SW 1271 (cell line): ENCODE measurements at regions not wholly inside any gene's neighbourhood (a gene's known extent, or its start where the extent isn't known, plus 50 kb on each side); places are given as distances from the start of the nearest gene placed in this dataset.

Experiments used
- DNase-seq, 2 experiments: peaks; one replicate each; lab custom pipeline; 2025; lab: John Stamatoyannopoulos, UW

- DNase-seq, result no peak
Observed at GRCh38 chr19:29323440-29324290, 110.7 kb upstream of the UQCRFS1 start.

DNA sequence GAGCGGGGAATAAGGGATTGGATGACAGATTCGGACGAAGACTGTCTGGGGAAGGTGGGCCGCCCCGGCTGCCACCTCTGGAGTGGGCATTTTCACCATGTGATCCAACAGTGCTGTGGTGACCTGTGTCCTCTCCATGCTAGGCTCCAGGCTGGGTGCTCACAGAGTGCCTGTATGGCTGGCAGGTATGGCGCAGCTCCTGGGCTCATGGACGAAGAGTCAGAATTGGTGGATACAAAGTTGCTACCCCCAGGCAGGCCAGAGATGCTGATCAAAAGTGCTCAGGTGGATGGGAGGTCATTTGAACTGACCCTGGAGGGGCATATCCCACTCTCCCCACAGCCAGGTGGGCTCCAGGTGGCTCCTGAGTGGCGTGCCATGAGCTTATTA, 111.3 kb upstream of the UQCRFS1 start:
- no peak for DNase-seq

GRCh38 chr19:29324717-29325116, 111.8 kb upstream of the UQCRFS1 start:
- no peak for DNase-seq

DNA sequence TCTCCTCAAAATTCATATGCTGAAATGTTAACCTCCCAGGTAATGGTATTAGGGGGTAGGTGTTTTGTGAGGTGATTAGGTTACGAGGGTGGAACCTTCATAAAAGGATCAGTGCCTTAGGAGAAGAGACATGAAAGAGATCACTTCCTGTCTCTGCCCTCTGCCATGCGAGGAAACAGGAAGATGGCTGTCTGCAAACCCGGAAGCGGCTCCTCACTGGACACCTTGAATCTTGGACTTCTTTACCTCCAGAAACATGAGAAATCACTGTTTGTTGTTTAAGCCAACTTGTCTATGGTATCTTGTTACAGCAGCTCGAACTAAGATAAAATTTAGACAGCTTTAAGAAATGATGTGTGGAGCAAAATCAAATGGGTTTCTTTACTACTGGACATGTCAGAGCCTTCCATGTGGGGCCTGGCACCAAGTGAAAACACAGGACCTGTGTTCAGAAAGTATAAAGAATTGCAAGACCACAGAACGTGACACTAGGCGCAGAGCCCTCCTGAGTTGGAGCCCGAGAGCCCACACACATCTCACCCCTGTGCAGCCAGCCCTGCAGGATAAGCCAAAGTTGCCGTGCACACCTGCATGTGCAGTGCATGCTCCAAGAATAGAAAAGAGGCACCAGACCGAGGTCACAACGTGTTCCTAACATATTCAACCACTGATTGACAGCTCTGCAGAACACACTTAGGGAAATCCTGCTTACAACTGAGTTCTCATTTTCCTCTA, 112.5 kb upstream of the UQCRFS1 start:
- no peak for DNase-seq

GRCh38 chr19:29326351-29326750, 113.4 kb upstream of the UQCRFS1 start:
- DNase-seq, result no peak

- DNase-seq, result no peak
Observed at GRCh38 chr19:29326849-29327840, 114.2 kb upstream of the UQCRFS1 start.

GRCh38 chr19:29328586-29328985, 115.6 kb upstream of the UQCRFS1 start:
- DNase-seq, result no peak

DNA sequence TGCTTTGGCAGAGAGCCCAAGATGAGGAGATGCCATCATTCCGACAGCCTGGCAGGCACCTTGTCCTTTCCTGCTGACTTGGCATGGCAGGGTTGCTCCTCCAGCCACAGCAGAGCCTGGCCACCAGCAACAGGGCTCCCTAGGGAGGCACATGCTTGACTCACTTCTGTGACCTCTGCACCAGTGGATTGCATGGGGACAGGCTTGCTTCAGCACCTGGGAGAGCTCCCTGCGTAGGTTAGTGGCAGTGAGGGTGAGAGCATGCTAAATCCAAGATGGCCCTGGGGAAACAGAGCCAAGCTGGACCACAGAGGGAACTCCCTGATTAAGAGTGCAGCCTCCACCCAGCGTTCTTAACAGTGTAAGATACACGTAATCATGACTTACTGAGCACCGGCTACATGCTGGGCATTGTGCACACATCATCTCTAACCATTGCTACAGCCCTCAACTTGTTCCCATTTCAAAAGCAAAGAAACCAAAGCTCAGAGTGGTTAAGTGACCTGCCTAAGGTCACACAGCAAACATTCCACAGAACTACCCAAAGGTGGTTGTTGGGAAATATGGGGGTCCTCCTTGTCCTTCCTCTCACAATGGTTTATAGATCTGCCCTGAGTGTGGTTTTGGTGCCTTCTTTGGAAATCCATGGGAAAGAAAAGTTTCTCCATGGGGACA, 116.6 kb upstream of the UQCRFS1 start:
- DNase-seq, result no peak

DNA sequence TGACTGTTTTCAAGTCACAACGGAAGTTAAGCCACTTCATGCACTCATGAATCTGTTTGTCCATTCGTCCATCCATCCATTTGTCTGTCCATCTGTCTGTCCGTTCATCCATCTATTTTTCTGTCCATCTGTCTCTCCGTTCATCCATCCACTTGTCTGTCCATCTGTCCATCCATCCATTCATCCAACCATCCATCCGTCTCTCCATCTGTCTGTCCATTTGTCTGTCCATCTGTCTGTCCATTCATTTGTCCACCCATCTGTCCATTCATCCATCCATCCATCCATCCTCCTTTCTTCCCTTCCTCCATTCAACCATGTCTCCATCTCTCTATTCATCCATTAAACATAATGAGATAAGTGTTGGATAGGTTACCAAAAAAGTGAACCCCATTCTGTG, 123.5 kb upstream of the UQCRFS1 start:
- DNase-seq, result no peak

- DNase-seq, result no peak
Observed at GRCh38 chr19:29337029-29337428, 124.1 kb upstream of the UQCRFS1 start.

- DNase-seq, result no peak
Observed at GRCh38 chr19:29338480-29338879, 125.5 kb upstream of the UQCRFS1 start.

GRCh38 chr19:29342721-29343120, 129.8 kb upstream of the UQCRFS1 start:
- no peak for DNase-seq

- no peak for DNase-seq
Observed at GRCh38 chr19:29364224-29364726, 151.3 kb upstream of the UQCRFS1 start.

- DNase-seq, result no peak
Observed at GRCh38 chr19:29364999-29365398, 152.0 kb upstream of the UQCRFS1 start.

GRCh38 chr19:29365836-29366417, 153.0 kb upstream of the UQCRFS1 start:
- DNase-seq, result no peak

- DNase-seq, result no peak
Observed at GRCh38 chr19:29366757-29367156, 153.8 kb upstream of the UQCRFS1 start.

GRCh38 chr19:29367791-29368222, 154.9 kb upstream of the UQCRFS1 start:
- DNase-seq, result no peak

- DNase-seq, result no peak
Observed at GRCh38 chr19:29370276-29370675, 155.5 kb upstream of the VSTM2B start.

- no peak for DNase-seq
Observed at GRCh38 chr19:29371251-29372090, 154.3 kb upstream of the VSTM2B start.

GRCh38 chr19:29372091-29372415, 153.7 kb upstream of the VSTM2B start:
- no peak for DNase-seq
